HEK293T (cell line): ENCODE measurements at regions not wholly inside any gene's neighbourhood (a gene's known extent, or its start where the extent isn't known, plus 50 kb on each side); places are given as distances from the start of the nearest gene placed in this dataset.

Experiments used
- CTCF ChIA-PET: fragments of 350-600 bp; formaldehyde crosslinking; extraction: SDS; loops from one replicate; lab custom pipeline; 2021; ENCODE audit warnings: antibody characterized with exemption, inconsistent platforms; lab: Yijun Ruan, JAX
- POLR2A ChIA-PET: fragments of 350-600 bp; formaldehyde crosslinking; extraction: SDS; loops from one replicate; lab custom pipeline; 2020; ENCODE audit warnings: antibody characterized with exemption, inconsistent platforms; lab: Yijun Ruan, JAX
- DNase-seq: peaks from one replicate; pipeline ENCODE4 v3.0.0; 2012; ENCODE audit warnings: mixed read lengths; ENCODE audit errors: extremely low spot score
- ARNT ChIP-seq: fragments of 450-650 bp; IDR thresholded peaks from 2 replicates; pipeline ENCODE4 v1.6.1; 2017; ENCODE audit warnings: mild to moderate bottlenecking
- BHLHE40 ChIP-seq: fragments of 450-650 bp; IDR thresholded peaks from 2 replicates; pipeline ENCODE4 v1.6.1; 2016; ENCODE audit warnings: mild to moderate bottlenecking, moderate library complexity, borderline replicate concordance
- CTBP1 ChIP-seq: fragments of 450-650 bp; IDR thresholded peaks from 2 replicates; pipeline ENCODE4 v1.6.1; 2016; ENCODE audit warnings: borderline replicate concordance
- ELF4 ChIP-seq: fragments of 450-650 bp; IDR thresholded peaks from 2 replicates; pipeline ENCODE4 v1.6.1; 2017; ENCODE audit warnings: antibody characterized with exemption
- FOXA1 ChIP-seq: fragments of 450-650 bp; IDR thresholded peaks from 2 replicates; pipeline ENCODE4 v1.6.1; 2016; ENCODE audit warnings: mild to moderate bottlenecking
- FOXK2 ChIP-seq: fragments of 450-650 bp; IDR thresholded peaks from 2 replicates; pipeline ENCODE4 v1.6.1; 2016; ENCODE audit warnings: mild to moderate bottlenecking
- FOXM1 ChIP-seq: fragments of 450-650 bp; IDR thresholded peaks from 2 replicates; pipeline ENCODE4 v1.6.1; 2017; ENCODE audit warnings: mild to moderate bottlenecking, borderline replicate concordance
- HDGF ChIP-seq: fragments of 450-650 bp; IDR thresholded peaks from 2 replicates; pipeline ENCODE4 v1.6.1; 2017; ENCODE audit warnings: antibody characterized with exemption, borderline replicate concordance
- L3MBTL2 ChIP-seq: fragments of 450-650 bp; conservative IDR thresholded peaks from 2 replicates; pipeline ENCODE4 v1.6.1; 2016; ENCODE audit warnings: mild to moderate bottlenecking
- LEF1 ChIP-seq: fragments of 450-650 bp; IDR thresholded peaks from 2 replicates; pipeline ENCODE4 v1.6.1; 2017; ENCODE audit warnings: mild to moderate bottlenecking, borderline replicate concordance
- NFRKB ChIP-seq: fragments of 450-650 bp; IDR thresholded peaks from 2 replicates; pipeline ENCODE4 v1.6.1; 2016; ENCODE audit warnings: mild to moderate bottlenecking, moderate library complexity
- SP1 ChIP-seq: fragments of 450-650 bp; IDR thresholded peaks from 2 replicates; pipeline ENCODE4 v1.6.1; 2017
- SUZ12 ChIP-seq: fragments of 450-650 bp; IDR thresholded peaks from 2 replicates; pipeline ENCODE4 v1.6.1; 2016; ENCODE audit warnings: mild to moderate bottlenecking
- TARDBP ChIP-seq: fragments of 450-650 bp; IDR thresholded peaks from 2 replicates; pipeline ENCODE4 v1.6.1; 2016
- ZNF384 ChIP-seq: fragments of 450-650 bp; IDR thresholded peaks from 2 replicates; pipeline ENCODE4 v1.6.1; 2016
- TF ChIP-seq, protein P1 (sequence below): fragments of 450-650 bp; IDR thresholded peaks from 2 replicates; pipeline ENCODE4 v1.6.1; 2016

DNA sequence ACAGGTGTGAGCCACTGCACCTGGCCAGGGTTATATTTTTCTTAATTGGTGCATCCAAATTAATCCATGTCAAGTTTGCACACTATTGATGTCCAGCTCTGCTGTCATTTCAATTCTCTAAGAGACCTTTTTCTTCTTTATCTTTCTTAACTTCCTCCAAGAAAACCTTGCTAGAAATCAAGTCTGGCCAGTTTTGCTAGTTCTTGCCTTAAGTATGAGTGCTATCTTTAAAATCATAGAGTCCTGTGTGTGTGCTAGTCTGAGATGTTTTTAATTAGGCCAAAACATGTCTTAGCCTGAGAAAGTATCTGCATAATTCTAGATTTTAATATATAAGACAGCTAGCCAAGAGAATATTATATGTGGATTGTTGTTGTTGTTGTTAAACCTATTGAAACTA, 56.2 kb upstream of the SLC39A10 start:
- POLR2A ChIA-PET = no interaction called here
- CTCF ChIA-PET = no interaction called here
- DNase-seq = no peak
- TF ChIP-seq FOXA1 (no peak), LEF1 (no peak), CTBP1 (no peak), HDGF (no peak), ELF4 (no peak), SUZ12 (no peak), NFRKB (no peak), L3MBTL2 (no peak), ARNT (no peak), SP1 (no peak), ZNF384 (no peak), BHLHE40 (no peak), TARDBP (no peak), FOXM1 (no peak), FOXK2 (no peak)
- TF ChIP-seq, protein P1, sequence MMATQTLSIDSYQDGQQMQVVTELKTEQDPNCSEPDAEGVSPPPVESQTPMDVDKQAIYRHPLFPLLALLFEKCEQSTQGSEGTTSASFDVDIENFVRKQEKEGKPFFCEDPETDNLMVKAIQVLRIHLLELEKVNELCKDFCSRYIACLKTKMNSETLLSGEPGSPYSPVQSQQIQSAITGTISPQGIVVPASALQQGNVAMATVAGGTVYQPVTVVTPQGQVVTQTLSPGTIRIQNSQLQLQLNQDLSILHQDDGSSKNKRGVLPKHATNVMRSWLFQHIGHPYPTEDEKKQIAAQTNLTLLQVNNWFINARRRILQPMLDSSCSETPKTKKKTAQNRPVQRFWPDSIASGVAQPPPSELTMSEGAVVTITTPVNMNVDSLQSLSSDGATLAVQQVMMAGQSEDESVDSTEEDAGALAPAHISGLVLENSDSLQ = no peak

DNA sequence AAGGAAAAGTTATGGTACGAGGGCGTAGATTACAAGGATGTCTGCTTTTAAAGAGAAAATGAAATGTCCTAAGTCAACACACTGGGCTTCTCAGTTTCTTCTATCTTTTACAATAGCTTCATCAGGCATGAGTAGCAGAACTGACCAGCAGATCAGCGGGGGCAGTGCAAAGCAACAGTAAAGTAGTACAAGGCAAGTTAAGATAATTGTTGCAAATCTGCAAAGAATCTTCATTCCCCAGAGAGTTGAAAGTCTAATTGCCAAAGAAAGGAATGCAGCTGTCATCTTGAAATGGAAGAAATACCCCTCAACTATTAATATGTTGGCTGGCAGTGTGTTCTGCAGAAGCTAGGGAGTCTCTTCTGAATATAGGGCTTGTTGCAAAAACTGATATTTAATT, 60.2 kb upstream of the SLC39A10 start:
- no peak for TF ChIP-seq SUZ12
- TF ChIP-seq ARNT = no peak
- no peak for TF ChIP-seq FOXK2
- no peak for TF ChIP-seq FOXM1
- TF ChIP-seq FOXA1 = no peak
- no peak for TF ChIP-seq ZNF384
- TF ChIP-seq ELF4 = no peak
- TF ChIP-seq NFRKB = no peak
- ChIA-PET CTCF (no interaction called here), POLR2A (no interaction called here)
- no peak for DNase-seq

DNA sequence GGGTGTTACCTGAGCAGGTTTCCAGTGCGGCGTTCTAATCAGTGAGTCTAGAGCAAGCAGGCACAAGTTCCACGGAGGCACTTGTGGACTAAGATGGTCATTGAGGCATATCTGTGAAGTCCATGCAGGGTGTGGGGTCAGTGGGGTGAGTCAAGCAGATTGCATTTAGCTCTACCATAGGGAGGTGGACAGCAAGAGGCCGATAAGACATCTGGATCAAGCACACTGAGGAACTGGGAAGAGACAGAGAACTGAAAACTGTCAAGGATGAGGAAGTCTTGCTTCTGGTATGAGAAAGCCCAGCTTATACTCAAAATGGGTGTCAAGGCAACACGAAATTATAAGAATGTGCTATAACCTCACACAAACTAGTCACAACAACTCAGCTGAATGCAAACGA, 61.2 kb upstream of the SLC39A10 start:
- ChIA-PET CTCF (no interaction called here), POLR2A (no interaction called here)
- no peak for DNase-seq
- TF ChIP-seq ELF4 = no peak
- TF ChIP-seq LEF1 = no peak
- TF ChIP-seq BHLHE40 = no peak
- no peak for TF ChIP-seq L3MBTL2
- TF ChIP-seq FOXA1 = no peak
- no peak for TF ChIP-seq TARDBP
- TF ChIP-seq, protein P1 = no peak
- no peak for TF ChIP-seq SP1
- TF ChIP-seq CTBP1 = no peak
- TF ChIP-seq FOXM1 = no peak

DNA sequence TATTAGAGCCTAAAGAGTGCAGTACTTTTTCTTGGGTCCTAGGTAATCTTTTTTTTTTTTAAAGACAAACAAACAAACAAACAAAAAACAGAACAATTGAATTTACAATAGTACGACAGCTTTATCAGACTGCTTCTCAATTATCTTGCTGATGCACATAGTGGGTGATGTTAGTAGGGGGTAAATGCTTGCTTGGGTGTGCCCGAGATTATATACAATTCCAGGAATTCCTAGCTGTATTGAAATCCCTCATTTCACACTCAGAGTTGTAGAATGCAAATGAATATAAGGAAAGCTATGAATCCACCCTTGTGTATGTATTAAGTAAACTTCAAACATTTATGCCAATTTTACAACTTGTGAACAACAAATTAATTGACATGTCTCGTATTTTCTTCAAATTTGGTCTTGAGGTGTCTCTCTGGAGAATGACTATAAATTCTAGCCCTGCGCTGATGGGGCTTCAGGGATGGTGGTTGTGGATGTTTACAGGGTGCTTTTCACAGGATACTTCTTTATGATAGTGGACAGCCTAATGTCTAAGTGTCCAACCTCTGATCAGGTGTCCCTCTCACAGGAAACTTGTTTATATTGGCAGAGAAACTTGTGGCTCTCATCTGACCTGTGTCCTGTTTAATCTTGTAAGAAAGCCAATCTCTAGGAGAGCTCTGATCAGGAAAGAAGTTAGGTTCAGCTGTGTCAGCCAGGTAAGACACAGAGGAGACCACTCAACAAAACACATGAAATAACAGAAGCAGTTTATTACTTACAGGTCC, 61.9 kb upstream of the SLC39A10 start:
- DNase-seq = no peak
- POLR2A ChIA-PET = no interaction called here
- no peak for TF ChIP-seq SP1
- no peak for TF ChIP-seq HDGF
- no peak for TF ChIP-seq LEF1
- TF ChIP-seq SUZ12 = no peak
- TF ChIP-seq FOXK2 = no peak
- no peak for TF ChIP-seq CTBP1
- no peak for TF ChIP-seq FOXA1
- no peak for TF ChIP-seq ARNT
- TF ChIP-seq, protein P1 = no peak
- TF ChIP-seq NFRKB = no peak
- CTCF ChIA-PET = interaction anchor here (0.6 kb wide), 1 partner anchor 36 kb away, joined by 4 read pairs; no protein-coding TSS in a partner anchor

DNA sequence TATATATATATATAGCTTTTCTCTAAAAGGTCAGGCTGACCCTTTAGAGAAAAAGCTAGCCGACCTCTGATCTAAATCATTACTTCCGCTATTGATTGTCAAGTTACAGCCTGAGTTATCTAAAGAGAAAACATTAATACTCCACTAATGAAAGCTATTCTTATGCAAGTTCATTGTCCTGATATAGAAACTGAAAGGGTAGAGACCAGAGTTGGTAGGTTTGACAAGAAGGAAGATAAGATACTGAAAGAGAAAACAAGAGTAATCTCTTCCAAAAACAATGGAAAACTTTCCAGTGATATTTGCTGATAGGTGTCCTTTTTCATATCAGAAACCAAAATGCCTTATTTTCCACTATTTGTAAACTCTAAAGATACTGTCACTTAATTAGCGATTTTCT, 62.8 kb upstream of the SLC39A10 start:
- CTCF ChIA-PET = interaction anchor here (0.6 kb wide), 1 partner anchor 35 kb away, joined by 4 read pairs; no protein-coding TSS in a partner anchor
- no peak for DNase-seq
- POLR2A ChIA-PET = no interaction called here
- TF ChIP-seq SUZ12 (no peak), NFRKB (no peak), HDGF (no peak), FOXK2 (no peak), CTBP1 (no peak), BHLHE40 (no peak), FOXM1 (no peak), FOXA1 (no peak), LEF1 (no peak), TARDBP (no peak), ZNF384 (no peak), ARNT (no peak), SP1 (no peak), L3MBTL2 (no peak), ELF4 (no peak)
- TF ChIP-seq, protein P1 = no peak
